Fibroblast of lung (primary cell): ENCODE measurements at regions not wholly inside any gene's neighbourhood (a gene's known extent, or its start where the extent isn't known, plus 50 kb on each side); places are given as distances from the start of the nearest gene placed in this dataset.
A peak's percentile ranks its signal among the peaks of the same experiment; 100 is the strongest.

ENCODE experiments used
- DNase-seq, 2 donors: peaks; one replicate each; pipeline versions ENCODE4 v3.0.0 to v3.0.0-alpha.2; 2010; ENCODE audit warnings: low read depth in 2 of 2
- H2AFZ ChIP-seq: 2 replicates; pipeline ENCODE4 v1.5.1; 2012; ENCODE audit warnings: low read length, control low read depth, inconsistent platforms
- H3K27ac ChIP-seq: 2 replicates; pipeline ENCODE4 v1.5.1; 2011; ENCODE audit warnings: low read length, control low read depth; ENCODE audit not compliant: insufficient read depth
- H3K27me3 ChIP-seq: 2 replicates; pipeline ENCODE4 v1.5.1; 2011; ENCODE audit warnings: mild to moderate bottlenecking, low read length; ENCODE audit not compliant: control insufficient read depth, insufficient read depth
- H3K36me3 ChIP-seq: 2 replicates; pipeline ENCODE4 v1.5.1; 2011; ENCODE audit warnings: low read length; ENCODE audit not compliant: control insufficient read depth, insufficient read depth
- H3K4me1 ChIP-seq: 2 replicates; pipeline ENCODE4 v1.5.1; 2011; ENCODE audit warnings: low read length; ENCODE audit not compliant: control insufficient read depth, insufficient read depth; ENCODE audit errors: extremely low read depth
- H3K4me2 ChIP-seq: 2 replicates; pipeline ENCODE4 v1.5.1; 2011; ENCODE audit warnings: low read length, control low read depth; ENCODE audit not compliant: insufficient read depth; ENCODE audit errors: extremely low read depth
- H3K4me3 ChIP-seq, 4 experiments: fragments of 200-600 bp in 1 of 4; sonication (generic) in 1 of 4; replicated peaks in 1 of 4; 2 replicates each; pipeline ENCODE4 v1.5.1; 2011 to 2016; ENCODE audit warnings: low read length in 4 of 4, low read depth in 3 of 4, mild to moderate bottlenecking in 3 of 4, control low read depth in 2 of 4, inconsistent platforms in 1 of 4, mixed read lengths in 1 of 4; ENCODE audit not compliant: insufficient read depth in 1 of 4; ENCODE audit errors: control extremely low read depth in 1 of 4
- H3K79me2 ChIP-seq: 2 replicates; pipeline ENCODE4 v1.5.1; 2012; ENCODE audit warnings: mild to moderate bottlenecking, low read length, inconsistent platforms; ENCODE audit not compliant: control insufficient read depth, insufficient read depth
- H3K9ac ChIP-seq: 2 replicates; pipeline ENCODE4 v1.5.1; 2011; ENCODE audit warnings: mild to moderate bottlenecking, low read length, control low read depth; ENCODE audit not compliant: insufficient read depth
- H3K9me3 ChIP-seq: 2 replicates; pipeline ENCODE4 v1.5.1; 2012; ENCODE audit warnings: low read depth, low read length; ENCODE audit not compliant: control insufficient read depth, insufficient read depth
- H4K20me1 ChIP-seq: 2 replicates; pipeline ENCODE4 v1.5.1; 2011; ENCODE audit warnings: low read length; ENCODE audit not compliant: control insufficient read depth, insufficient read depth; ENCODE audit errors: extremely low read depth
- EZH2 ChIP-seq: IDR thresholded peaks from 2 replicates; pipeline ENCODE4 v1.5.1; 2012; ENCODE audit warnings: low read length, control low read depth, mild to moderate bottlenecking; ENCODE audit errors: missing control alignments
- TF ChIP-seq, protein P1 (sequence below), 2 donors: IDR thresholded peaks in 1 of 2; conservative IDR thresholded peaks in 1 of 2; 1 replicate in 1 of 2; 2 replicates in 1 of 2; pipeline ENCODE4 v1.5.1; 2011 to 2012; ENCODE audit warnings: low read length in 2 of 2, control low read depth in 1 of 2, inconsistent platforms in 1 of 2, low read depth in 1 of 2, mild to moderate bottlenecking in 1 of 2

DNA sequence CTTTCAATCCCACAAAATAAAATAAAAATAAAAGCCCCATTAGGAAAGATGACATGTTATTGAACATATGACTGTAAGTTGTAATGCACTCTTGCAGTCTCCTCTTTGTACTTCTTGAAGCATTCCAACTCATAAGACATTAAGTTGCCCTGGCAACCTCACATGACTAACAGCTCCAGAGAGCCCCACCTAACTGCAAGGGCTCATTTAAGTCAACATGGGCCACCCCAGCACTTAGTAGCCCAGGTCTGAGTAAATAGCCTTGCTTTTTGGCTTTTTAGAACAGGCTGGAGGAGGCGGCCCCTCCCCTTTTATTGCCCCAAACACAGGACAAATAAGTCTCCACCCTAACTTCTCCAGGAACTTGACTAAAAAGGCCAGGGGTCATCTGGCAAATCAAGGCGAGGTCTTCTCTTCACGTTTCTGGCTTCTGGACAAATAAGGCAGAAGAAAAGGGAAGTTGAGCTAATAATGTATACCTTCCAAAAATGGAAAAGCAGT lies 135.1 kb downstream of the TMCO5A start:
- Histone ChIP-seq H2AFZ (no peak overlapping the region), H4K20me1 (no peaks in the 10 kb centered on the region), H3K4me2 (peak overlapping the region; percentile 79), H3K4me1 (peaks cover 10% of the 10 kb centered on the region), H3K27me3 (no peaks in the 10 kb centered on the region), H3K27ac (peak overlapping the region; percentile 88), H3K36me3 (no peaks in the 10 kb centered on the region), H3K79me2 (no peaks in the 10 kb centered on the region), H3K9me3 (no peaks in the 10 kb centered on the region), H3K9ac (no peak overlapping the region), H3K4me3 (peak overlapping the region; percentile 5 to 60 (median 30))
- DNase-seq = peak; percentile 87 to 91
- no peak for TF ChIP-seq EZH2
- TF ChIP-seq, protein P1, sequence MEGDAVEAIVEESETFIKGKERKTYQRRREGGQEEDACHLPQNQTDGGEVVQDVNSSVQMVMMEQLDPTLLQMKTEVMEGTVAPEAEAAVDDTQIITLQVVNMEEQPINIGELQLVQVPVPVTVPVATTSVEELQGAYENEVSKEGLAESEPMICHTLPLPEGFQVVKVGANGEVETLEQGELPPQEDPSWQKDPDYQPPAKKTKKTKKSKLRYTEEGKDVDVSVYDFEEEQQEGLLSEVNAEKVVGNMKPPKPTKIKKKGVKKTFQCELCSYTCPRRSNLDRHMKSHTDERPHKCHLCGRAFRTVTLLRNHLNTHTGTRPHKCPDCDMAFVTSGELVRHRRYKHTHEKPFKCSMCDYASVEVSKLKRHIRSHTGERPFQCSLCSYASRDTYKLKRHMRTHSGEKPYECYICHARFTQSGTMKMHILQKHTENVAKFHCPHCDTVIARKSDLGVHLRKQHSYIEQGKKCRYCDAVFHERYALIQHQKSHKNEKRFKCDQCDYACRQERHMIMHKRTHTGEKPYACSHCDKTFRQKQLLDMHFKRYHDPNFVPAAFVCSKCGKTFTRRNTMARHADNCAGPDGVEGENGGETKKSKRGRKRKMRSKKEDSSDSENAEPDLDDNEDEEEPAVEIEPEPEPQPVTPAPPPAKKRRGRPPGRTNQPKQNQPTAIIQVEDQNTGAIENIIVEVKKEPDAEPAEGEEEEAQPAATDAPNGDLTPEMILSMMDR (conservative IDR thresholded peaks at IDR 0.05 in 1 of 2, IDR thresholded peaks at IDR 0.05 in 1 of 2; ENCODE audit: low read depth in 1 of 2, low read length in 2 of 2) = no peak

DNA sequence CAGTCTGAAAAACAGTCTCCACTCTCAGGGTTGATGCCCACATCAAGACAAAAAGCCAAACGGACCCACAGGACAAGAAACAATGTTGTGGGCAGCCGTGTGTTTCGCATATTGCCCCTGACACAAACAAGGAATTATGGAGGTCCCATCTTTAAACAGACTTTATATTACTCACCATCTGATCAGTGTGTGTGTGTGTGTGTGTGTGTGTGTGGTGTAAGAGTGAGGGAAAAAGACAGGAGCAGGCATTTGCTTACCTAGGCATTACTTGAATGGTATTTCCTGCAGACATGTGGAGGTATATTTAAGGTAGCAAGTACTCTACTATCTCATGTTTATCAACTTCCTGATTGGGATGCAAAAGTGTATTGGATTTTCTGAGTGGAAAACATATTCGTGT lies 136.3 kb downstream of the TMCO5A start:
- Histone ChIP-seq H2AFZ (no peak overlapping the region), H4K20me1 (no peaks in the 10 kb centered on the region), H3K27ac (no peak overlapping the region), H3K79me2 (no peaks in the 10 kb centered on the region), H3K4me3 (no peak overlapping the region), H3K4me2 (no peak overlapping the region), H3K9ac (no peak overlapping the region), H3K27me3 (no peaks in the 10 kb centered on the region), H3K4me1 (peaks cover 10% of the 10 kb centered on the region), H3K36me3 (no peaks in the 10 kb centered on the region), H3K9me3 (no peaks in the 10 kb centered on the region)
- TF ChIP-seq EZH2 = no peak
- TF ChIP-seq, protein P1 (conservative IDR thresholded peaks at IDR 0.05 in 1 of 2, IDR thresholded peaks at IDR 0.05 in 1 of 2; ENCODE audit: low read depth in 1 of 2, low read length in 2 of 2) = no peak
- DNase-seq = peak in 1 of 2 donors; percentile 20

DNA sequence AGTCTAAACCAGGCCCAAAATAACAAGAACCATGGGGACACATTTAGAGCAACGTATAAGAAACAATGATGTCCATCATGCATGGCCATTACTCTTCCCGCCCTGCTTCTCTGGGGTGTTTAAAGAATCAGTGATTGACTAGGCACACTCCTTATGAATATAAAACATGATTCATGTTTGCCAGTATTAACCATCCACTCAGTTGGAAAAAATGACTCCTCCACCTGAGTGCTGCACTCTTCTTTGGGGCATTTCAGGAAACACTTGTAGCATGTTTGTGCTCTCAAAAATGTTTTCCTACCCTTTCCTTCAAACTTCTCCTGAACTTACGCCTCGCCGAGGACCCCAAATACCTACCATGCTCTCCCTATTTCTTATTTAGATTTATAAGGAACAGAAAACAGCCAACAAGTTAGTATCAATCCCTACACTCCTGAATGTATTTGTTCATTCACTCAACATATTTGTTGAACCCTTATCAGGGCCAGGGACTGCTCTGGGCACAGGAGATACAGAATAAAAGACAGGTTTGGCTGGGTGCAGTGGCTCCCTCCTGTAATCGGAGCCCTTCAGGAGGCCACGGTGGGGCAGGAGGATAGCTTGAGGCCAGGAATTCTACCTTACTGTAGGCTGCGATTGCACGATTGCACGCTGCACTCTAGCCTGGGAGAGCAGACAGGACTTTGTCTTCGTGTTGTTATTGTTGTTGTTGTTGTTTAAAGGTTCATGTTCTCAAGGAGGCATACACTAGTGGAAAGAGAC lies 137.0 kb downstream of the TMCO5A start:
- Histone ChIP-seq H3K4me3 (no peak overlapping the region), H2AFZ (no peak overlapping the region), H3K79me2 (no peaks in the 10 kb centered on the region), H3K36me3 (no peaks in the 10 kb centered on the region), H3K4me2 (no peak overlapping the region), H3K9ac (no peak overlapping the region), H3K27ac (no peak overlapping the region), H4K20me1 (no peaks in the 10 kb centered on the region), H3K4me1 (peaks cover 10% of the 10 kb centered on the region), H3K9me3 (no peaks in the 10 kb centered on the region), H3K27me3 (no peaks in the 10 kb centered on the region)
- TF ChIP-seq EZH2 = no peak
- TF ChIP-seq, protein P1 (conservative IDR thresholded peaks at IDR 0.05 in 1 of 2, IDR thresholded peaks at IDR 0.05 in 1 of 2; ENCODE audit: low read depth in 1 of 2, low read length in 2 of 2) = no peak
- no peak for DNase-seq
